ENCODE measurements at regions not wholly inside any gene's neighbourhood (a gene's known extent, or its start where the extent isn't known, plus 50 kb on each side); places are given as distances from the start of the nearest gene placed in this dataset.
A peak's percentile ranks its signal among the peaks of the same experiment; 100 is the strongest.

- Histone ChIP-seq H3K27ac (no peak overlapping the region), H3K4me1 (ENCODE audit: low read depth) (peaks cover 3% of the 10 kb centered on the region), H3K4me3 (no peak overlapping the region), H3K36me3 (no peaks in the 10 kb centered on the region), H3K9me3 (ENCODE audit: low read depth) (no peaks in the 10 kb centered on the region), H3K27me3 (no peaks in the 10 kb centered on the region)
- DNase-seq (ENCODE audit: low read depth in 1 of 2, low spot score in 1 of 2), result no peak
- TF ChIP-seq, protein P1, sequence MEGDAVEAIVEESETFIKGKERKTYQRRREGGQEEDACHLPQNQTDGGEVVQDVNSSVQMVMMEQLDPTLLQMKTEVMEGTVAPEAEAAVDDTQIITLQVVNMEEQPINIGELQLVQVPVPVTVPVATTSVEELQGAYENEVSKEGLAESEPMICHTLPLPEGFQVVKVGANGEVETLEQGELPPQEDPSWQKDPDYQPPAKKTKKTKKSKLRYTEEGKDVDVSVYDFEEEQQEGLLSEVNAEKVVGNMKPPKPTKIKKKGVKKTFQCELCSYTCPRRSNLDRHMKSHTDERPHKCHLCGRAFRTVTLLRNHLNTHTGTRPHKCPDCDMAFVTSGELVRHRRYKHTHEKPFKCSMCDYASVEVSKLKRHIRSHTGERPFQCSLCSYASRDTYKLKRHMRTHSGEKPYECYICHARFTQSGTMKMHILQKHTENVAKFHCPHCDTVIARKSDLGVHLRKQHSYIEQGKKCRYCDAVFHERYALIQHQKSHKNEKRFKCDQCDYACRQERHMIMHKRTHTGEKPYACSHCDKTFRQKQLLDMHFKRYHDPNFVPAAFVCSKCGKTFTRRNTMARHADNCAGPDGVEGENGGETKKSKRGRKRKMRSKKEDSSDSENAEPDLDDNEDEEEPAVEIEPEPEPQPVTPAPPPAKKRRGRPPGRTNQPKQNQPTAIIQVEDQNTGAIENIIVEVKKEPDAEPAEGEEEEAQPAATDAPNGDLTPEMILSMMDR (IDR thresholded peaks at IDR 0.05; ENCODE audit: low read depth, low read length), result no peak
Observed at GRCh38 chr10:88089498-88089897, 226.1 kb downstream of the PTEN start.

DNA sequence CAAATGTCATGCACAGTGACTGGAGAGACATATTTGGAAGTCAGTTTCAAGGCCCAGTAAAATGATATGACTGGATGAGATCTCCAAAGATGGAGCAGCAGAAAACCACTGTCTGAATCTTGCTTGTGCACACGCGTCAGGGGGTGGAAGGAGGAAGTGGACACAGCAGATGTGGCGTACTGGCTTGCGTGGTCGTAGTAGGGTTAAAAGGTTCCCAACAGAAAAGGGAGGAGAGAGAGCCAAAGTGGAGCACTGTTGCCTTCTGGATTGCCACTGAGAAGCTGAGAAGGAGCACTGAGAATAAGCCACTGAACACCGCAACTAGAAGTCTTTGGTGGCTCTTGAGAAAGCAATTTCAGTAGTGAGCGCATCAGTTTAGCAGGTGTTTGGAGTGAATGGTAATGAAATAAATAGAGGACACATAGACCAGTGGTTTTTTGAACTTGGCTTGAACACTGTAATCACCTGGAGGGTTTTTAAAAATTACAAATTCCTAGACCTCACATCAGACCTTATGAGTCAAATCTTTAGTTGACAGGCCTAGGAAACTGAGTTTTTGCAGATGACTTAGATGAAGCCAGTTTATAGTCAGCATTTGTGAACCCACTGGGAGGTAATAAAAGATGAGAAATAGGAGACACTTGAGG, 227.3 kb downstream of the PTEN start:
- peaks cover 3% of the 10 kb centered on the region for H3K4me1 ChIP-seq (ENCODE audit: low read depth)
- DNase-seq (ENCODE audit: low read depth in 1 of 2, low spot score in 1 of 2), result no peak
- no peaks in the 10 kb centered on the region for H3K9me3 ChIP-seq (ENCODE audit: low read depth)
- no peak overlapping the region for H3K4me3 ChIP-seq
- no peaks in the 10 kb centered on the region for H3K27me3 ChIP-seq
- no peaks in the 10 kb centered on the region for H3K36me3 ChIP-seq
- TF ChIP-seq, protein P1 (IDR thresholded peaks at IDR 0.05; ENCODE audit: low read depth, low read length), result no peak
- no peak overlapping the region for H3K27ac ChIP-seq

DNA sequence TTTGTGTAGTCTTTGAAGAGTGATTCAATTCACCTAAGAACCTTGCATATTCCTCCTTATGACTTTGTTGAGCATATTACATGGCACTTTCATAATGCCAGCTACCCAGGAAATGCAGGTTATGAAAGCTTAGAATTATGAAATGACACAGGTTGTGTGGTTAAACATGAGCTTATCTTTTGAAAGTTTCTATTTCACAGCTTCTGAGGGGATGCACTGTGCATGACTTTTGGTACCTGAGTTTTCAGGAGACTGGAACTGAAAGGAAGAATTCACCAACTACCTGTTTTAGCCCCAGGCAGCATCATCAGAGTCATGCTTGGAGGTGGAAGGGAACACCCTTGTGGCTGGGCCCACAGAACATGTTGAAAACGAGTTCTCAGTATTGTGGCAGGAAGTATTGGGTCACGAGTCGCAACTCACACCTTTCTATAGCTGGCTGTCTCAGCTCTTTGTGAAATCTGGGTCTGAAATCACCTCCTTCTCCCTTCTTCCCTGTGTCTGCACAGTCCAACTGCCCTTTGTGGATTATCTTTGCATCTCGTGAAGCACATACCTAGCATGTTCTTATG, 228.2 kb downstream of the PTEN start:
- Histone ChIP-seq H3K27ac (no peak overlapping the region), H3K27me3 (no peaks in the 10 kb centered on the region), H3K4me1 (ENCODE audit: low read depth) (peaks cover 3% of the 10 kb centered on the region), H3K4me3 (no peak overlapping the region), H3K9me3 (ENCODE audit: low read depth) (no peaks in the 10 kb centered on the region), H3K36me3 (no peaks in the 10 kb centered on the region)
- TF ChIP-seq, protein P1 (IDR thresholded peaks at IDR 0.05; ENCODE audit: low read depth, low read length), result no peak
- no peak for DNase-seq (ENCODE audit: low read depth in 1 of 2, low spot score in 1 of 2)

DNA sequence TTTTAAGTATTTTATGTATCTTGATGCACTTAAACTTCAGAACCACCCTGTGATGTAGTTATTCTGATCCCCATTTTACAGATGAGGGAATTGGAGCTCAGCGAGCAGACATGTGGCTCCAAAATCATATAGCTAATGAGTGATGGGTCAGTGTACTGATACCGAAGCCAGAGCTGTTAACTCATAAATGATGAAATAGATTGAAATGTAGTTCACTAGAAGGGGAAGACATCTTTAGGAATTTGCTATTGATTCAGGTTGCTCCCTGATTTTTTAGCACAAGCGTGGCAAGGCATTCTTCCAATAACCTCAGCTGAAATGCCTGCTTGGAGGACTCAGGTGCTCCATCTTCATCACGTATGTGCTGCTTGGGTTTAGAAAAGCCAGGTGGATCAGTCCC, 228.8 kb downstream of the PTEN start:
- Histone ChIP-seq H3K4me1 (ENCODE audit: low read depth) (peaks cover 3% of the 10 kb centered on the region), H3K4me3 (no peak overlapping the region), H3K27me3 (no peaks in the 10 kb centered on the region), H3K36me3 (no peaks in the 10 kb centered on the region), H3K27ac (no peak overlapping the region), H3K9me3 (ENCODE audit: low read depth) (no peaks in the 10 kb centered on the region)
- TF ChIP-seq, protein P1 (IDR thresholded peaks at IDR 0.05; ENCODE audit: low read depth, low read length), result no peak
- DNase-seq (ENCODE audit: low read depth in 1 of 2, low spot score in 1 of 2), result no peak

GRCh38 chr10:88092973-88093372, 229.5 kb downstream of the PTEN start:
- DNase-seq (ENCODE audit: low read depth in 1 of 2, low spot score in 1 of 2), result peak in 1 of 2 donors; percentile 86
- peaks cover 3% of the 10 kb centered on the region for H3K4me1 ChIP-seq (ENCODE audit: low read depth)
- TF ChIP-seq, protein P1 (IDR thresholded peaks at IDR 0.05; ENCODE audit: low read depth, low read length), result no peak
- no peaks in the 10 kb centered on the region for H3K36me3 ChIP-seq
- H3K4me3 ChIP-seq, result no peak overlapping the region
- no peaks in the 10 kb centered on the region for H3K9me3 ChIP-seq (ENCODE audit: low read depth)
- no peak overlapping the region for H3K27ac ChIP-seq
- no peaks in the 10 kb centered on the region for H3K27me3 ChIP-seq
